Neural cell (in vitro differentiated cells): ENCODE measurements at regions not wholly inside any gene's neighbourhood (a gene's known extent, or its start where the extent isn't known, plus 50 kb on each side); places are given as distances from the start of the nearest gene placed in this dataset.

ENCODE experiments used
- EP300 ChIP-seq: fragments of 450-650 bp; conservative IDR thresholded peaks from 2 replicates; pipeline ENCODE4 v1.6.1; 2014; ENCODE audit warnings: antibody characterized with exemption, mild to moderate bottlenecking, moderate library complexity; ENCODE audit not compliant: poor library complexity, severe bottlenecking
- EZH2 ChIP-seq: fragments of 200-600, 300-800 bp; shearing (Covaris generic), sonication (generic); IDR thresholded peaks from 2 replicates; pipeline ENCODE4 v1.6.1; 2014; ENCODE audit warnings: antibody characterized with exemption, low read length, borderline replicate concordance, mild to moderate bottlenecking; ENCODE audit not compliant: insufficient read depth, poor library complexity, severe bottlenecking
- POLR2AphosphoS5 ChIP-seq: IDR thresholded peaks from 2 replicates; pipeline ENCODE4 v1.6.1; 2012
- RAD21 ChIP-seq: fragments of 450-650 bp; conservative IDR thresholded peaks from 2 replicates; pipeline ENCODE4 v1.6.1; 2014; ENCODE audit warnings: antibody characterized with exemption, mild to moderate bottlenecking, moderate library complexity
- SMC3 ChIP-seq: fragments of 450-650 bp; conservative IDR thresholded peaks from 2 replicates; pipeline ENCODE4 v1.6.1; 2014; ENCODE audit warnings: antibody characterized with exemption, mild to moderate bottlenecking, moderate library complexity; ENCODE audit not compliant: poor library complexity
- TAF1 ChIP-seq: IDR thresholded peaks from 2 replicates; pipeline ENCODE4 v1.6.1; 2012; ENCODE audit warnings: low read depth
- TF ChIP-seq, protein P1 (sequence below): fragments of 450-650 bp; IDR thresholded peaks from 2 replicates; pipeline ENCODE4 v1.5.1; 2014; ENCODE audit warnings: antibody characterized with exemption, mild to moderate bottlenecking, moderate library complexity; ENCODE audit not compliant: poor library complexity, severe bottlenecking
- TF ChIP-seq, protein P2 (sequence below): IDR thresholded peaks from 2 replicates; pipeline ENCODE4 v1.6.1; 2012; ENCODE audit warnings: borderline replicate concordance

DNA sequence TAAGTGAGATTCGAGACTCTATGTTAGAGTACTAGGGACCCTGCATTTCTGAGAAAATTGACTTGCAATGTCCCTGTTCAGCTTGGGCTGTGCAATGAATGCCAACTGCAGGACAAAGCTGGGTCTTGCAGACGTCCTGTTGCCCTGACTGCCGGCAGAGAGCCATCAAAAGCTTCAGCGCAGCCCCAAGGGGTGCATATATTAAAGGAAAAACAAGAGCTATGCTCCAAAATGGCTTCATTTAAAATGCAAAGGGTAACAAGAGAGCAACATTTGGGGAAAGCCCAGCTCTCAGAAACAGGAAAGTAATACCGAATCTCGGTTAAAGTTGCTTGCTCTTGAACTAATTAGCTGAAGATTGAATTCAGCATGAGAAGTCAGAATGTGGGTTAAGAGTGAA lies 110.9 kb upstream of the PNPT1 start:
- TF ChIP-seq RAD21 (no peak), POLR2AphosphoS5 (no peak), EZH2 (no peak), SMC3 (no peak), EP300 (no peak), TAF1 (no peak)
- TF ChIP-seq, protein P1, sequence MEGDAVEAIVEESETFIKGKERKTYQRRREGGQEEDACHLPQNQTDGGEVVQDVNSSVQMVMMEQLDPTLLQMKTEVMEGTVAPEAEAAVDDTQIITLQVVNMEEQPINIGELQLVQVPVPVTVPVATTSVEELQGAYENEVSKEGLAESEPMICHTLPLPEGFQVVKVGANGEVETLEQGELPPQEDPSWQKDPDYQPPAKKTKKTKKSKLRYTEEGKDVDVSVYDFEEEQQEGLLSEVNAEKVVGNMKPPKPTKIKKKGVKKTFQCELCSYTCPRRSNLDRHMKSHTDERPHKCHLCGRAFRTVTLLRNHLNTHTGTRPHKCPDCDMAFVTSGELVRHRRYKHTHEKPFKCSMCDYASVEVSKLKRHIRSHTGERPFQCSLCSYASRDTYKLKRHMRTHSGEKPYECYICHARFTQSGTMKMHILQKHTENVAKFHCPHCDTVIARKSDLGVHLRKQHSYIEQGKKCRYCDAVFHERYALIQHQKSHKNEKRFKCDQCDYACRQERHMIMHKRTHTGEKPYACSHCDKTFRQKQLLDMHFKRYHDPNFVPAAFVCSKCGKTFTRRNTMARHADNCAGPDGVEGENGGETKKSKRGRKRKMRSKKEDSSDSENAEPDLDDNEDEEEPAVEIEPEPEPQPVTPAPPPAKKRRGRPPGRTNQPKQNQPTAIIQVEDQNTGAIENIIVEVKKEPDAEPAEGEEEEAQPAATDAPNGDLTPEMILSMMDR: no peak
- TF ChIP-seq, protein P2, sequence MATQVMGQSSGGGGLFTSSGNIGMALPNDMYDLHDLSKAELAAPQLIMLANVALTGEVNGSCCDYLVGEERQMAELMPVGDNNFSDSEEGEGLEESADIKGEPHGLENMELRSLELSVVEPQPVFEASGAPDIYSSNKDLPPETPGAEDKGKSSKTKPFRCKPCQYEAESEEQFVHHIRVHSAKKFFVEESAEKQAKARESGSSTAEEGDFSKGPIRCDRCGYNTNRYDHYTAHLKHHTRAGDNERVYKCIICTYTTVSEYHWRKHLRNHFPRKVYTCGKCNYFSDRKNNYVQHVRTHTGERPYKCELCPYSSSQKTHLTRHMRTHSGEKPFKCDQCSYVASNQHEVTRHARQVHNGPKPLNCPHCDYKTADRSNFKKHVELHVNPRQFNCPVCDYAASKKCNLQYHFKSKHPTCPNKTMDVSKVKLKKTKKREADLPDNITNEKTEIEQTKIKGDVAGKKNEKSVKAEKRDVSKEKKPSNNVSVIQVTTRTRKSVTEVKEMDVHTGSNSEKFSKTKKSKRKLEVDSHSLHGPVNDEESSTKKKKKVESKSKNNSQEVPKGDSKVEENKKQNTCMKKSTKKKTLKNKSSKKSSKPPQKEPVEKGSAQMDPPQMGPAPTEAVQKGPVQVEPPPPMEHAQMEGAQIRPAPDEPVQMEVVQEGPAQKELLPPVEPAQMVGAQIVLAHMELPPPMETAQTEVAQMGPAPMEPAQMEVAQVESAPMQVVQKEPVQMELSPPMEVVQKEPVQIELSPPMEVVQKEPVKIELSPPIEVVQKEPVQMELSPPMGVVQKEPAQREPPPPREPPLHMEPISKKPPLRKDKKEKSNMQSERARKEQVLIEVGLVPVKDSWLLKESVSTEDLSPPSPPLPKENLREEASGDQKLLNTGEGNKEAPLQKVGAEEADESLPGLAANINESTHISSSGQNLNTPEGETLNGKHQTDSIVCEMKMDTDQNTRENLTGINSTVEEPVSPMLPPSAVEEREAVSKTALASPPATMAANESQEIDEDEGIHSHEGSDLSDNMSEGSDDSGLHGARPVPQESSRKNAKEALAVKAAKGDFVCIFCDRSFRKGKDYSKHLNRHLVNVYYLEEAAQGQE: no peak
